ENCODE measurements at regions not wholly inside any gene's neighbourhood (a gene's known extent, or its start where the extent isn't known, plus 50 kb on each side); places are given as distances from the start of the nearest gene placed in this dataset.

GRCh38 chr2:128622955-128623620 lies 304.4 kb upstream of the HS6ST1 start:
- FAIRE-seq, result no peak

- no peak for FAIRE-seq
Observed at GRCh38 chr2:128623776-128624761, 305.4 kb upstream of the HS6ST1 start.

- no peak for FAIRE-seq
Observed at GRCh38 chr2:128624956-128625355, 306.3 kb upstream of the HS6ST1 start.

- FAIRE-seq, result no peak
Observed at GRCh38 chr2:128625421-128625820, 306.8 kb upstream of the HS6ST1 start.

GRCh38 chr2:128625963-128626759 lies 307.5 kb upstream of the HS6ST1 start:
- no peak for FAIRE-seq

- no peak for FAIRE-seq
Observed at GRCh38 chr2:128626760-128627511, 308.3 kb upstream of the HS6ST1 start.

GRCh38 chr2:128628206-128628605 lies 309.5 kb upstream of the HS6ST1 start:
- FAIRE-seq, result no peak

GRCh38 chr2:128628996-128629395 lies 310.3 kb upstream of the HS6ST1 start:
- no peak for FAIRE-seq

GRCh38 chr2:128630974-128631697 lies 312.5 kb upstream of the HS6ST1 start:
- FAIRE-seq, result no peak

GRCh38 chr2:128631698-128632500 lies 313.2 kb upstream of the HS6ST1 start:
- FAIRE-seq, result no peak

GRCh38 chr2:128632501-128632800 lies 313.8 kb upstream of the HS6ST1 start:
- no peak for FAIRE-seq

- no peak for FAIRE-seq
Observed at GRCh38 chr2:128633501-128633900, 314.8 kb upstream of the HS6ST1 start.

GRCh38 chr2:128635361-128635900 lies 316.8 kb upstream of the HS6ST1 start:
- no peak for FAIRE-seq

- no peak for FAIRE-seq
Observed at GRCh38 chr2:128636802-128637147, 318.1 kb upstream of the HS6ST1 start.

- no peak for FAIRE-seq
Observed at GRCh38 chr2:128637481-128638155, 318.9 kb upstream of the HS6ST1 start.

- FAIRE-seq, result no peak
Observed at GRCh38 chr2:128638341-128639119, 319.9 kb upstream of the HS6ST1 start.

GRCh38 chr2:128639120-128639477 lies 320.4 kb upstream of the HS6ST1 start:
- no peak for FAIRE-seq

GRCh38 chr2:128639693-128640092 lies 321.0 kb upstream of the HS6ST1 start:
- FAIRE-seq, result no peak

- no peak for FAIRE-seq
Observed at GRCh38 chr2:128640166-128640844, 321.6 kb upstream of the HS6ST1 start.

Data from endometrium (tissue), 2 donors.